ENCODE measurements at regions not wholly inside any gene's neighbourhood (a gene's known extent, or its start where the extent isn't known, plus 50 kb on each side); places are given as distances from the start of the nearest gene placed in this dataset.

DNA sequence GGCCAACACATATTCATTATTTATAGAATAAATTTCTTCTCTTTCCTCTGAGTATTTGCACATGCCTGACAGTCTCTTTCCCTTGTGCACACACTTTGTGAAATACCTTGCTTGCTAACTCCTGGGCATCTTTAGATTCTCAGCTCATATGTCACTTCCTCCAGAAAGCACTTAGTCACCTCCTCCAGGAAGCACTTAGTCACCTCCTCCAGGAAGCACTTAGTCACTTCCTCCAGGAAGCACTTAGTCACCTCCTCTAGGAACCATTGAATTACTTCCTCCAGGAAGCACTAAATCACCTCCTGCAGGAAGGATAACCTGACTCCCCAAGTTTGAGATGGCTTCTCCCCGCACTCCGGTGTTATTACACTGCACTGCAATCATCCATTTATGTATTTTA lies 462.5 kb upstream of the EEF2KMT start:
- no peak for DNase-seq (ENCODE audit: low read depth in 3 of 3)

DNA sequence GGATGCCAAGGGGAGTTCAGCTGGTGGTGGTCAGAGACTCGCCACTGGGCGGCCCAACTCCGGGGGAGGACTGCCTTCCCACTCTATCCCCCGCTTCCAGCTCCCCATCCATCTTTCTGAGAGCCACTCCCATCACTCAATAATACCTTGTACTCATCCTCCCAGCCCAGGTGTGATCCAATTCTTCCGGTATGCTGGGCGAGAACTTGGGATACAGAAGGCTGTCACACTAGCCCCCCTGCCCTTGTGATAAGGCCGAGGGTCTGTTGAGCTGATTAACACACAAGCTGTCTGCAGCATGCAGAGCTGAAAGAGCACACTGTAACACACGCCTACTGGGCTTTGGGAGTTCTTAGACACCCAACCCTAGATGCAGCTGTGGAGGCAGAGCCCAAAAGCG lies 460.4 kb upstream of the EEF2KMT start:
- DNase-seq (ENCODE audit: low read depth in 3 of 3), result no peak

DNA sequence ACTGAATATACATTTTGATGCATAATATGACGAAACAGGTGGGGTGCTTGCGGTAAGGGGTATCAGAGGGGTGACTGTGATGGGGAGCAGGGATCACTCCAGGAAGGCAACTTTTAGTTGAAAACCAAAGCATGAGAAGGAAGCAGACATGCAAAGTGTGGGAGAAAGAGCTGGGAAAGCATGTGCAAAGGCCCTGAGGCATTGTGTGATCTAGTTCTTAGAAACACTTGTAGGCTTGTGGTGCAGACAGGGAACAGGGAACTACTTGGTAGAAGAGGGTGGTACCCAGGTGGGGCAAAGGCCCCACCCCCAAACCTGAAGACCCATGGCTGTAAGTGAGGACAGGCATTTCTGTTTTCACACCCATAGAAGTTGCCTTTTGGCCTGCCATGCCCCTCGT lies 459.9 kb upstream of the EEF2KMT start:
- no peak for DNase-seq (ENCODE audit: low read depth in 3 of 3)

DNA sequence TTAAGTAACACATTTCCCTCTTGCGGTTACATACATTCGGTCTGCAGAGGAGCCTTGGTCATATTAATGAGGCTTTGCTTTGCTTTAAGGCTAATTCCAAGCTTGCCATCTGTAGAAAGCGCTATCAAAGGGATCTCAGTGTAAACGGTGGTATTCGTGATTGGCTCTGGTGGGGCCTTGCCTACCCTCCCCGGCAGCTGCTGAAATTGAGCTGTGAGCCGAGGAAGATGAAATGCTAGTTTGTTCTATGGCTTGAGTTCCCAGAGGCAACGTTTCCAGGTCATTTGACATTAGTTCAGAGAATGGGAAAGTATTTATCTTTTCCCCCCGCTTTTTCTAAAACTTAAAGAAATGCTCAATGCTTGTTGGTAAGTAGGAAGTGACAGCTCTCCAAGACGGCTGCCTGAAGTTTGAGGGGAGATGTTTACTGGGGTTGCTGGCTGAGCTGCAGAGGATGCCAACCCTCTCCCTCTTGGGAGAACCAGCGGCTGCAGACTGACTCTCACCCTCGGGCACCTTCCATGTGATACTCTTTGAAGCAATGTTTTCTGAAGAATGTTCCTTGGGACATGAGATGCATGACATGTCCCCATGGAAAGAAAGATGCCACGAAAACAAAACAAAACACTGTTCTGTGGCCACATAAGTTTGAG lies 458.7 kb upstream of the EEF2KMT start:
- no peak for DNase-seq (ENCODE audit: low read depth in 3 of 3)

DNA sequence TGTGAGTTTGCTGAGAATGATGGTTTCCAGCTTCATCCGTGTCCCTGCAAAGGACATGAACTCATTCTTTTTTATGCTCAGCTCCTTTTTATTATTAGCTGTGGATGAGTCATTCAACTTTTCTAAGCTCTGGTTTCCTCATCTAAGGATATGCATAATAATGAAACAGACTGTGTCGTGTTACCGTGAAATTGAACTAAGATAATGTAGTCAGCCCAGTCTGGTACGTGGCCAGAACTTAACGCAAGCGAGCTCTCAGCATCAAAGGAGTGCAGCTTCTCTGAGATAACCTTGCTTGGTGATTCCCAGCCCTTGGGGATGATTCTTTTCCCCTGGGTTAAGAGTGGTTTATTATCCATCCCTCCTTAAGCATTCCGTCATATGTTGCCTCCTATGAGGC lies 454.3 kb upstream of the EEF2KMT start:
- DNase-seq (ENCODE audit: low read depth in 3 of 3), result no peak

DNA sequence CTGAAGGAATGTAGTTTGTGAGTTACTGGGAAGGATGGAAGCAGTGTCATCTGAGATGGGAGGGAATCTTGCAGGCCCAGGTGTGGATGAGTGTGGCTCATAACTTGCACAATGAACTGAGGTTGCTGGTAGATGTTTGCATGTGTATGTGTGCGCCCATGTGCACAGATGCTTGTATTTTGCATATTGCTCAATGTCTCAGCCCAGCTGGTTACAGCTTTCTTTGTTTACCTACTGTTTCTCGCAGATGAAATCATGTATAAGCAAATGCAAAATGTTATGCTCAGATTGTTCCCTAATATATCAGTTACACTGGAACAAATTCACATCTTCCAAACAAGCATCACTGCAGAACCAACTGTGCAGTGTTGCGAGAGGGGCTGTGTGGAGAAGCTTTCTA lies 452.2 kb upstream of the EEF2KMT start:
- DNase-seq (ENCODE audit: low read depth in 3 of 3), result no peak

DNA sequence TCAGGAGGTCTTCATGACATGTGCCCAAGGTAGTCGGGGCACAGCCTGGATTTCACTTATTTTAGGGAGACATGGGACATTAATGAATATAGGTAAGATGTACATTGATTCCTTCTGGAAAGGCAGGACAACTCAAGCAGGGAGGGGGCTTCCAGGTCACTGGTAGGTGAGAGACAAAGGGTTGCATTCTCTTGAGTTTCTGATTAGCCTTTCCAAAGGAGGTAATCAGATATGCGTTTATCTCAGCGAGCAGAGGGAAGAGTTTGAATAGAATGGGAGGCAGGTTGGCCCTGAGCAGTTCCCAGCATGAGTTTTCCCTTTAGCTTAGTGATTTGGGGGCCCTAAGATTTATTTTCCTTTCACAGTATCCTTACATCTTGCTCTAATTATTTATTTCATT lies 443.8 kb upstream of the EEF2KMT start:
- no peak for DNase-seq (ENCODE audit: low read depth in 3 of 3)

DNA sequence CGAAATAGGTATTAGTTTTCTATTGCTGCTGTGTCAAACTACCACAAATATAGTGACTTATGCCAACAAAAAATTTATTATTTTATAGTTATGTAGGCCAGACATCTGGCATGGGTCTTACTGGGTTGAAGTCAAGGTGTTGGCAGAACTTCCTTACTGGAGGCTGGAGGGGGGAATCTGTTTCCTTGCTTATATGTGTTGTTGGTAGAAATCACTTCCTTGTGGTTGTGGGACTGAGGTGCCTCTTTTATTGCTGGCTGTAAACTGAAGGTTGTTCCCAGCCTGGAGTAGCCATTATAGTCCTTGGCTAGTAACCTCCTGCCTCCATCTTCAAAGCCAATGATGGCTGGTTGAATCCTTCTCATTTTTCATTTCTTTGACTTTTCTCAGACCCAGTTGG lies 439.8 kb upstream of the EEF2KMT start:
- DNase-seq (ENCODE audit: low read depth in 3 of 3), result no peak

DNA sequence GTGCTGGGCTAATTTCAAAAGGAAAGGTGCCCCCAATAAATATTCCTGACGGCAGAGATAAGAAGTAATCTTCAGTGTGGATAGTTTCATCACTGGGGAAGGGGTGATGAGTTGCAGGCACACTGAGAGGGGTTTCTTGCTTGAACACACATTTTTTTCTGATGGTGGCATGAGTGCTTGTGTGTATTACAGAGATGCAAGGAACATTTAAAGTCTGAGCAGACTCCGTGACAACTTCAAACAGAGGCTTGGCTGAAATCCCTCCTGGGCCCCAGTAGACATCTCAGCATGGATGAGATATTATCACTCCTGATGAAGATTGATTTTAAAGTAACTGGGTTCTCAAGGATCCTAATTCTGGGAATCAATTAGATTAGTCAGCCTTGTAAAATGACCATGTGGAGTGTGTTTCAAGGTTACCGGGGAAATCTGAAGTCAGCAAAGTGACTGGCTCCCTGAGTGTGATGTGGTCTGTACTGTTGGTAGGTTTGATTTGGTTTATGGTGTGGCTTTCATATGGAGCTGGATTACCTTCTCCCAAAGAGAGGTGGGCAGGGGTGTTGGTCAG lies 435.8 kb upstream of the EEF2KMT start:
- no peak for DNase-seq (ENCODE audit: low read depth in 3 of 3)

DNA sequence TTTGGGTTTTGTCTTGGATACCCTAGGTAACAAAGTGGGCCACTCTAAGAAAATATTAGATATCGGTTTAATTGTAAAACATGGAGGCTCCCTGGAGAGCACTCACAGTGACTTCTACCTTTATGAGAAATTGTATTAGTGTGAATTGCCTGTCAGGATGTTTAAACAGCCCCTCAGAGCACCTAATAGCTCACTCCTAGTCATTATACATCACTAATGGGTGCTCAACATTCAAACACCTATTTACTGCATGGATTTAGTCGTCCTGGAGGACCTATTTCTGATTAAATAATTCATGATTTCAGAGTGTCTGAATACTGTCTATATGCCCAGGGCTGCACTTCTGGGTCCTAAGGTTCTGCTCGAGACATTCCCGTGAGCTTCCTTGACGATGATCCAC lies 430.2 kb upstream of the EEF2KMT start:
- DNase-seq (ENCODE audit: low read depth in 3 of 3), result no peak

DNA sequence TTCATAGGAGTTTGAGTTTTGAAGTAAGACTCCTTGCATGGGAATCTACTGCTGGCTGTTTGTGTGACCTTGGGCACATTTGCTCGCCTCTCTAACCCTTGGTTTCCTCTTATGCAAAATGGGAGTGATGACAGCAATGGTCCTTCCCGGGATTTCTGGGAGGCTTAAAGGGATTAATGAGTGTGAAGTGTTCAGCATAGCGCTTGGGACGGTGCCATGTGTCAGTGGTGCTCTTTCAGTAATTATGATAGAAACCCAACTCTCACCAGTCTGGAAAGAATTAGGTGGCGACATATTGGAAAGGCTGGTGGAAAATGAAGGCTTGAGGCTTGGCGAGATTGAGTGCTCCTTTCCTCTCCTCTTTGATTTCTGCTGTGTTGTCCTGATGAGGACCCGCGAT lies 429.2 kb upstream of the EEF2KMT start:
- DNase-seq (ENCODE audit: low read depth in 3 of 3), result no peak

DNA sequence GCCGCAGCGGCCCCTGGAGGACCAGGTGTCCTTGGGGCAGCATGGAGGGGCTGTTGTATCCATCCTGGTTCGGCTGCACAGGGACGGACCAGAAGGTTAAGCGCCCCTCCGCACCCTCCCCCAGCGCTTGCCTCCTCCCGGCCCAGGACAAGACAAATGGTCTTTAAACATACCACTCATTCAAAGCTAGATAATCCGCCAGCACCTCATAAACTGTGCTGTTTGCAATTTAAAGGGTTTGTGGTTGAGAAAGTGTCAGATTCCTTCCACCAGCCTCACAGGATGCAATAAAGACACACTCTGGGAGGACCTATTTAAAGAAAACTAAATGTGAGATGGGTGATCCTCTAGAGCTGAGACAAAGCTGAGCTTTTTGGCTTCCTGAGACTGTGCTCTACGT lies 426.2 kb upstream of the EEF2KMT start:
- no peak for DNase-seq (ENCODE audit: low read depth in 3 of 3)

DNA sequence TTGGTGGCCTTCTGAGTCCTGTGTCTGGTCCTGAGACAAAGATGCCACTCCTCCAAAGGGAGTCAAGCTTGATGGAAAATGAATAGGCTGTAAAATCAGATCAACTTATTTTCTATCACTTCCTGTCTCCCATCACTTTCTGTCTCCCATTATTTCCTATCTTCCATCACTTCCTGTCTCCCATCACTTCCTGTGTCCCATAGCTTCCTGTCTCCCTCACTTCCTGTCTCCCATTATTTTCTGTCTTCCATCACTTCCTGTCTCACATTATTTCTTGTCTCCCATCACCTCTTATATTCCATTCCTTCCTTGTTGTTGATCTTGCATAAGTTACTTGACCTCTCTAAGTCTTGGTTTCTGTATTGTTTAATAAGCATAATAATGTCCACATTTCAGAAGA lies 418.5 kb upstream of the EEF2KMT start:
- DNase-seq (ENCODE audit: low read depth in 3 of 3), result no peak

DNA sequence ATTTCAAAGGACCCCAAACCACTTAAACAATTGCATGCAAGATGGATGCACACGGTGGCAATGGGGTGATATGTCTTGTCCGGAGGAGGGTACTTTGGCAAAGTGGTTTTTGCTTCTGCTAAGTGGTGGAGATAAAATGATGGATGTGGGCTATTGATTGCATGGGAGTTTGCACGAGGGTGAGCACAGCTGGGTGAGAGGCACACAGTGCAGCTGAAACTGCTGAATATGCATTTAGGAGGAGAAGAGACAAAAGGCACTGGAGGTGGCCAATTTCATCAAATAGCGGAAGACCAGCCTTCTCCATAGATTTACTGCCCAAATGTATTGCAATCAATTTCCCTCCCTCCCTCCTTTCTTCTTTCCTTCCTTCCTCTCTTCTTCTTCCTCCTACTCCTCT lies 414.4 kb upstream of the EEF2KMT start:
- DNase-seq (ENCODE audit: low read depth in 3 of 3), result no peak

DNA sequence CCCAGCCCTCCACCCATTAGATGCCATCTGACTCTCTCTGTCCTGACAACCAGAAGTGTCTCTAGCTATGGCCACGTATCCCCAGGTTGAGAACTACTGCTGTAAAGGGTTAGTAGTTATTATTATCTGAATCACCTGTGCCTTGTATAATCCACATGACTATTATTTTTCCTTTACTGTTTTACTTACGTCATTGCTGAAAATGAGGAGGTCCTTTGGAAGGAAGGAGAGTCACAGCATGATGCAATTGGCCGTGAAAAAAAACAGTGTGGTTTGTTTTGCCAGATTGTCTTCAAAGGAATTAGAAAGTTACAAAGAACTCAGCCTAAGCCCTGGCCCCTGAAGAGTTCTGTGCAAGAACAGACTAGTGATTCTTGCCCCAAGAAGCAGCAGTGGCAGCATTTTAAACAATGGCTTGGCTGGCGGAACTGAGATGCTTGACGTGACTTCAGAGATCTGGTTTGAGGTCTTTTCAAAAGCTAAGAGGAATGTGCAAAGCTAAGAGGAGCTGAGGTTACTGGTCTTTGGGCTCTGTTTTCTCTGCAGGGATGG lies 413.3 kb upstream of the EEF2KMT start:
- DNase-seq (ENCODE audit: low read depth in 3 of 3), result no peak

DNA sequence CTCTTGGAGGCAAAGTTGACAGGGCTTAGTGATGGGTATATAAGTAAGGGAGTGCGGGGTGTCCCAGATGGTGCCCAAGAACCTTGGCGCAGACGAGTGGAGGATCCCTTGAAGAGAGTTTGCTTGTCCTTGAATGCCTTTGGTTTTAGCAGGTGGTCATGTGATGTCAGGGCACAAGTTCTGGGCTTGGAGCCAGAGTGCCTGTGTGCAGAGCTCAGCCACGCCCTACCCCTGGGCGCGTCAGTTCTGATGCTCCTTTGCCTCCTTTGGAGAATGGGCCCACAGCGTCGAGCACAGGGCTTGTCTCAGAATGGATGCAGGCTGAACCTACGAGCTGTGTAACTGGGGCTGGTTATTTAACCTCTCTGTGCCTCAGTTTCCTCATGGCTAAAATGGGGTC lies 412.2 kb upstream of the EEF2KMT start:
- no peak for DNase-seq (ENCODE audit: low read depth in 3 of 3)

DNA sequence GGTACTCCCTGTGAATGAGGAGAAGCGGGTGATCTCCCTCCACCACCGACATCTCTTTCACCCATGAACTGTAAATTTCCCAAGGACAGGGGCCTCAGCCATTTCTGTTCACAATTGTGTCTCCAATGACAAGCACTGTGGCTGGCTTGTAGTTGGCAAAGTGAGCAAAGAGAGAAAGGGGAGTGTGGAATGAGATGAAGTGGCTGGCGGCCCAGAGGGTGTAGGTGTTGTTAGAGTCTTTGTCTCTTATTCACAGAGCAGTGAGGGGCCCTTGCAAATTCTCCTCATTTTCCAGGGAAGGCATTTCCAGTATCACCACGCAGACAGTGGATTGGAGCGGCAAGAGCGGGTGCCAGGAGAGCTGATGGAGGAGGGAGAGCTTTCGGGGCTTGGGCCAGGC lies 411.7 kb upstream of the EEF2KMT start:
- DNase-seq (ENCODE audit: low read depth in 3 of 3), result no peak

DNA sequence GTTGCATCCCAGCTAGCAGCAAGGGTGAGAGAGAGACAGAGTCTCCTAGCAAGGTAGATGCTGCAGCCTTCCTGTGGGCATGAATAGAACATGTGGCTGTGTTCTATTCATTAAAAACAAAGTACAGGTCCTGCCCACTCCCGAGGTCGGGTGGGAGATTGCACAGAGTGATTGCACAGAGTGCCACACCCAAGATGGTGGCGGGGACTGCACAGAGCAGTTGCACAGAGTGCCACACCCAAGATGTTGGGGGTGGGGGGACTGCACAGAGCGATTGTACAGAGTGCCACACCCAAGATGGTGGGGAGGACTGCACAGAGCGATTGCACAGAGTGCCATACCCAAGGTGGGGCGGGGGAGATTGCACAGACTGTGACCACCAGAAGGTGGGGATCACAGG lies 410.8 kb upstream of the EEF2KMT start:
- DNase-seq (ENCODE audit: low read depth in 3 of 3), result no peak

DNA sequence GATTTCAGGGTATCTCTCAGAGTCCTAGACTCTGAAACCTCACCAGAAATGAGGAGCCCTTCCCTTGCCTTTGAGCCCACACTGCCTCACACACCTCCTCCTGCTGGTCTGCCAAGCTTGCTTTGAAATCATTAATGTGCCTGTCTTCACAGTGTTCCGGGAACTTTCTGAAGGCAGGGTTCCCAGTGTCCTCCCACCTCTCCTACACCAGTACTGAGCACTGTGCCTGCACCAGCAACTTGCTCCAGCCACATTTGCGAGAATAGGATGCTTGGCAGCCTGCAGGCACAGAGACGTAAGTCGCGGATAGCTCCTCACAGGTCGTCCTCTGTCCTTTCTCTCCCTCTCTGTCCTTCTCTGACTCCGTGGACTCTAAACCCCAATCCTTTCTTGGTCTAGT lies 408.4 kb upstream of the EEF2KMT start:
- no peak for DNase-seq (ENCODE audit: low read depth in 3 of 3)

DNA sequence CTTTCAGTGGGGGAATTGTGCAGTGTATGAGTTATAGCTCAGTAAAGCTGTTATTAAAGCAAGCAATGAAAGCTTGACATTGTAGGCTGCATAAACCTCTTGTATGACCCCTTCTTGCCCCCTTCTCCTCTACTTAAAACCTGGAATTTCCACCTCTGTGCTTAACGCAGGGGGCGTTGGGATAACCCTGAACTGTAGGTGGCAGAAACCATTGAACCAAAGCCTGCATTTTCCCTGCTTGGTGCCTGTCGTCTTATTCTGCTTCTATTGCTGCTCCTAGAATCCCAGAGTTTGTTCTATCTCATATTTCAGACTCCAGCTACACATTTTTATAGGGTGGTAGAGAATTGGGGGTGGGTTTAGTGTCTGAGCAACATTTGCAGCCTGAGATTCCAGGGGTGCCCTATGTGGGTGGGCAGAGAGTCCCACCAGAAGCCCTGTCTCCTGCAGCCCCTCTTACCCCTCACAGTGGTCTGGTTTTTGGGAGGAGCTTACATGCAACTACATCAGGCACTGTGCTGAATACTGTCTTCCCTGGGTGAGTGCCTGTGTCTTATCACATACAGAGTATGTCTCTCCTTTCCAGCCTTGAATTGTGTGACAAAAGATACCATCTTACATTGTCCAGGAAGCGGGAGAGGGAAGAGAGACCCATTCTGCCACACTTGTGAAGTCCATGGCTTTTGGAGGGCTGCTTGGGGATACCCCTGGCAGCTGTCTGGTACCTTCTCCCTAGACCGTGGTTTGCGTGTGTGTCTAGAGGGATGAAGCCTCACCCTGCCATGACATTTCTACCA lies 407.7 kb upstream of the EEF2KMT start:
- DNase-seq (ENCODE audit: low read depth in 3 of 3), result no peak

DNA sequence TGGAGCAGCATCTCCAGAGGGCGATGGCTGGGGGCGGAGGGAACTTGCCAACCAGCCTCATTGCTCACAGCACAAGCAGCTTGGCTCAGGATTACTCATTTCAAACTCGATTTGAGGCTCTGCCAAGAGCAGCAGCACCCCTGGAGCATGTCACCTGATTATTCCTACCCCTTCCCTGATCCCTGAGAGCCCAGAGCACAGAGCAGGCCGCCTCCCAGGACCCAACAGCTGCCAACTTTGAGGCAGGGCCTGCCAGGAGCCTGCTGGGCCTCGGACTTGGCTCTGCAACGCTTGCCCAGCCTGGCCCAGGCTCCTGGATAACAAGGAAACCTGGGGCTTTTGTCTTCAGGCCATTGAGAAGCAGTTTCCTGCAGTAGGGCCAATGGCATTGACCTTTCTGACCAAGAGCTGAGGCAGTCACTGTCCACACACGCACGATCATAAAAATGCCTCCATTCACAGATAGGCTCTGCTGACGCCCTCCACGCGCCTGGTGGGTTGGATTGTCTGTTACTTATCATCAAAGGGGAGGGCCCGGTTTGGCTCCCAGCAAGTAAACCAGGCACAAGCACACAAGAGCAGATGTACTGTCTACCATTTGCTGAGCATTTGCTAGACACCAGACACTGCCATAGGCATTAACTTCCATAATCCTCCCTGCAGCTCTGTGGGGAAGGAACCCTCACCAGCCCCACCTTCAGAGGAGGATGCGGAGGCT lies 406.6 kb upstream of the EEF2KMT start:
- no peak for DNase-seq (ENCODE audit: low read depth in 3 of 3)

DNA sequence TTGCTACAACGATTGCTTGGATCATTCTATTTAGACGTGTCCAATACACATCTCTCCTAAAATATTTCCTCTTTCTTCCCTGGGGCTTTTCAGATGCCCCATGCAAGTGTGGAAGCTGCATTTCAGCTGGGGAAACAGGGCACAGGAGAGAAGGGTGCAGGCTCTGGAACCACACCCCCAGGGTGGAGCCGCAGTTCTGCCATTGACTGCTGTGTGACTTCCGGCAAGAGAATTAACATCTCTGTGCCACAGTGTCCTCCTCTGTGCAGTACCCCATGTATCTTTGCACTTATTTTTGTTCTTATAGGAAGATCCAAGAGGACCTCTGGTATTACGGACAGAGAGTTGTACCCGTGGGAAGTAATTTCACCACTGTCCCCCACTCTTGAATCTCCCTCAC lies 405.3 kb upstream of the EEF2KMT start:
- DNase-seq (ENCODE audit: low read depth in 3 of 3), result no peak
